Skeletal muscle satellite cell (primary cell): ENCODE measurements at regions not wholly inside any gene's neighbourhood (a gene's known extent, or its start where the extent isn't known, plus 50 kb on each side); places are given as distances from the start of the nearest gene placed in this dataset.

Experiments used
- H3K27me3 ChIP-seq: 2 replicates; pipeline ENCODE4 v1.7.0; 2013; ENCODE audit warnings: low read length; ENCODE audit not compliant: control insufficient read depth, insufficient read depth
- H3K36me3 ChIP-seq: 2 replicates; pipeline ENCODE4 v1.7.0; 2013; ENCODE audit warnings: mild to moderate bottlenecking, control low read depth, low read length; ENCODE audit not compliant: insufficient read depth
- H3K4me1 ChIP-seq: 2 replicates; pipeline ENCODE4 v1.7.0; 2013; ENCODE audit warnings: low read length; ENCODE audit not compliant: control insufficient read depth, insufficient read depth
- H3K4me2 ChIP-seq: 2 replicates; pipeline ENCODE4 v1.7.0; 2013; ENCODE audit warnings: mild to moderate bottlenecking, low read length
- H3K4me3 ChIP-seq: 2 replicates; pipeline ENCODE4 v1.7.0; 2013; ENCODE audit warnings: low read length
- H3K9ac ChIP-seq: 2 replicates; pipeline ENCODE4 v1.7.0; 2013; ENCODE audit warnings: mild to moderate bottlenecking, low read depth, low read length, moderate library complexity
- H3K9me3 ChIP-seq: replicated peaks from 2 replicates; pipeline ENCODE4 v1.7.0; 2013; ENCODE audit warnings: mild to moderate bottlenecking, control low read depth, low read length

- Histone ChIP-seq H3K4me2 (no peak overlapping the region), H3K9me3 (no peaks in the 10 kb centered on the region), H3K9ac (no peak overlapping the region), H3K27me3 (peaks cover 39% of the 10 kb centered on the region), H3K36me3 (no peaks in the 10 kb centered on the region), H3K4me1 (no peaks in the 10 kb centered on the region), H3K4me3 (no peak overlapping the region)
Measured at GRCh38 chr2:100677611-100678185, 114.9 kb downstream of the PDCL3 start.

GRCh38 chr2:100679211-100679610 is 116.4 kb downstream of the PDCL3 start:
- H3K36me3 ChIP-seq, result no peaks in the 10 kb centered on the region
- H3K27me3 ChIP-seq, result peaks cover 49% of the 10 kb centered on the region
- H3K4me3 ChIP-seq, result no peak overlapping the region
- H3K9me3 ChIP-seq, result no peaks in the 10 kb centered on the region
- H3K4me1 ChIP-seq, result no peaks in the 10 kb centered on the region
- no peak overlapping the region for H3K9ac ChIP-seq
- H3K4me2 ChIP-seq, result no peak overlapping the region

- peaks cover 48% of the 10 kb centered on the region for H3K27me3 ChIP-seq
- H3K4me1 ChIP-seq, result no peaks in the 10 kb centered on the region
- H3K9ac ChIP-seq, result no peak overlapping the region
- no peak overlapping the region for H3K4me3 ChIP-seq
- H3K36me3 ChIP-seq, result no peaks in the 10 kb centered on the region
- no peaks in the 10 kb centered on the region for H3K9me3 ChIP-seq
- no peak overlapping the region for H3K4me2 ChIP-seq
Measured at GRCh38 chr2:100682536-100682935, 119.7 kb downstream of the PDCL3 start.

GRCh38 chr2:100683231-100683630 is 120.4 kb downstream of the PDCL3 start:
- H3K9ac ChIP-seq, result no peak overlapping the region
- peaks cover 49% of the 10 kb centered on the region for H3K27me3 ChIP-seq
- H3K4me2 ChIP-seq, result no peak overlapping the region

GRCh38 chr2:100691846-100692245 is 128.1 kb upstream of the NPAS2 start:
- no peak overlapping the region for H3K4me3 ChIP-seq
- H3K9ac ChIP-seq, result no peak overlapping the region
- H3K9me3 ChIP-seq, result no peaks in the 10 kb centered on the region
- H3K4me2 ChIP-seq, result no peak overlapping the region
- H3K36me3 ChIP-seq, result no peaks in the 10 kb centered on the region
- H3K27me3 ChIP-seq, result peaks cover 29% of the 10 kb centered on the region
- H3K4me1 ChIP-seq, result no peaks in the 10 kb centered on the region

More at GRCh38 chr2:100683231-100683630, 120.4 kb downstream of the PDCL3 start:
- Histone ChIP-seq H3K4me3 (no peak overlapping the region), H3K4me1 (no peaks in the 10 kb centered on the region), H3K36me3 (no peaks in the 10 kb centered on the region), H3K9me3 (no peaks in the 10 kb centered on the region)

GRCh38 chr2:100692381-100692780 is 127.6 kb upstream of the NPAS2 start:
- no peaks in the 10 kb centered on the region for H3K36me3 ChIP-seq
- no peak overlapping the region for H3K4me3 ChIP-seq
- H3K4me2 ChIP-seq, result no peak overlapping the region
- H3K4me1 ChIP-seq, result no peaks in the 10 kb centered on the region
- H3K9me3 ChIP-seq, result no peaks in the 10 kb centered on the region
- no peak overlapping the region for H3K9ac ChIP-seq
- peaks cover 25% of the 10 kb centered on the region for H3K27me3 ChIP-seq

- Histone ChIP-seq H3K27me3 (peaks cover 25% of the 10 kb centered on the region), H3K9ac (no peak overlapping the region), H3K4me1 (no peaks in the 10 kb centered on the region), H3K4me2 (no peak overlapping the region), H3K9me3 (no peaks in the 10 kb centered on the region), H3K4me3 (no peak overlapping the region), H3K36me3 (no peaks in the 10 kb centered on the region)
Measured at GRCh38 chr2:100692906-100693305, 127.0 kb upstream of the NPAS2 start.

GRCh38 chr2:100699131-100699530 is 120.8 kb upstream of the NPAS2 start:
- no peak overlapping the region for H3K9ac ChIP-seq
- peaks cover 36% of the 10 kb centered on the region for H3K27me3 ChIP-seq
- no peaks in the 10 kb centered on the region for H3K9me3 ChIP-seq
- H3K4me1 ChIP-seq, result no peaks in the 10 kb centered on the region
- no peaks in the 10 kb centered on the region for H3K36me3 ChIP-seq
- H3K4me2 ChIP-seq, result no peak overlapping the region
- H3K4me3 ChIP-seq, result no peak overlapping the region

GRCh38 chr2:100702438-100703109 is 117.4 kb upstream of the NPAS2 start:
- H3K4me2 ChIP-seq, result no peak overlapping the region
- H3K27me3 ChIP-seq, result peaks cover 59% of the 10 kb centered on the region
- no peaks in the 10 kb centered on the region for H3K9me3 ChIP-seq
- H3K9ac ChIP-seq, result no peak overlapping the region
- no peaks in the 10 kb centered on the region for H3K4me1 ChIP-seq
- no peaks in the 10 kb centered on the region for H3K36me3 ChIP-seq
- no peak overlapping the region for H3K4me3 ChIP-seq

- H3K9ac ChIP-seq, result no peak overlapping the region
- H3K9me3 ChIP-seq, result no peaks in the 10 kb centered on the region
- H3K36me3 ChIP-seq, result no peaks in the 10 kb centered on the region
- peaks cover 59% of the 10 kb centered on the region for H3K27me3 ChIP-seq
- no peaks in the 10 kb centered on the region for H3K4me1 ChIP-seq
- no peak overlapping the region for H3K4me2 ChIP-seq
- no peak overlapping the region for H3K4me3 ChIP-seq
Measured at GRCh38 chr2:100703213-100703612, 116.7 kb upstream of the NPAS2 start.

- Histone ChIP-seq H3K27me3 (peaks cover 59% of the 10 kb centered on the region), H3K36me3 (no peaks in the 10 kb centered on the region), H3K4me2 (no peak overlapping the region), H3K9me3 (no peaks in the 10 kb centered on the region), H3K9ac (no peak overlapping the region), H3K4me1 (no peaks in the 10 kb centered on the region), H3K4me3 (no peak overlapping the region)
Measured at GRCh38 chr2:100703739-100704138, 116.2 kb upstream of the NPAS2 start.

GRCh38 chr2:100704156-100704555 is 115.8 kb upstream of the NPAS2 start:
- no peak overlapping the region for H3K4me2 ChIP-seq
- H3K9me3 ChIP-seq, result no peaks in the 10 kb centered on the region
- H3K36me3 ChIP-seq, result no peaks in the 10 kb centered on the region
- no peak overlapping the region for H3K9ac ChIP-seq
- no peaks in the 10 kb centered on the region for H3K4me1 ChIP-seq
- H3K27me3 ChIP-seq, result peaks cover 59% of the 10 kb centered on the region
- H3K4me3 ChIP-seq, result no peak overlapping the region
